ENCODE measurements at regions not wholly inside any gene's neighbourhood (a gene's known extent, or its start where the extent isn't known, plus 50 kb on each side); places are given as distances from the start of the nearest gene placed in this dataset.

- Histone ChIP-seq H3K36me3 (replicated peaks) (no peaks in the 10 kb centered on the region), H3K4me3 (ENCODE audit: low read depth, low read length) (no peak overlapping the region), H3K27ac (no peak overlapping the region), H3K27me3 (replicated peaks) (no peaks in the 10 kb centered on the region)
- in situ Hi-C loops (cut with HindIII; ENCODE audit: low pct_ligation_motif_present, low sequenced_read_pairs), result no loop called here
- no peak for TF ChIP-seq CTCF (IDR thresholded peaks at IDR 0.05; ENCODE audit: low read depth, low read length, missing control alignments)
- DNase-seq, result no peak
Observed at GRCh38 chr13:77480066-77480465, 55.4 kb upstream of the SCEL start.

GRCh38 chr13:77479326-77479725, 56.2 kb upstream of the SCEL start:
- H3K36me3 ChIP-seq (replicated peaks), result no peaks in the 10 kb centered on the region
- no peak for TF ChIP-seq CTCF (IDR thresholded peaks at IDR 0.05; ENCODE audit: low read depth, low read length, missing control alignments)
- no peak overlapping the region for H3K27ac ChIP-seq
- in situ Hi-C loops (cut with HindIII; ENCODE audit: low pct_ligation_motif_present, low sequenced_read_pairs), result no loop called here
- H3K4me3 ChIP-seq (ENCODE audit: low read depth, low read length), result no peak overlapping the region
- DNase-seq, result no peak
- H3K27me3 ChIP-seq (replicated peaks), result no peaks in the 10 kb centered on the region

GRCh38 chr13:77477299-77477848, 58.1 kb upstream of the SCEL start:
- Histone ChIP-seq H3K27me3 (replicated peaks) (no peaks in the 10 kb centered on the region), H3K36me3 (replicated peaks) (no peaks in the 10 kb centered on the region), H3K4me3 (ENCODE audit: low read depth, low read length) (no peak overlapping the region), H3K27ac (peak overlapping the region; percentile 74)
- TF ChIP-seq CTCF (IDR thresholded peaks at IDR 0.05; ENCODE audit: low read depth, low read length, missing control alignments), result no peak
- in situ Hi-C loops (cut with HindIII; ENCODE audit: low pct_ligation_motif_present, low sequenced_read_pairs), result no loop called here
- no peak for DNase-seq

- no peak for DNase-seq
- no peaks in the 10 kb centered on the region for H3K27me3 ChIP-seq (replicated peaks)
- in situ Hi-C loops (cut with HindIII; ENCODE audit: low pct_ligation_motif_present, low sequenced_read_pairs), result no loop called here
- H3K36me3 ChIP-seq (replicated peaks), result no peaks in the 10 kb centered on the region
- no peak overlapping the region for H3K27ac ChIP-seq
- H3K4me3 ChIP-seq (ENCODE audit: low read depth, low read length), result no peak overlapping the region
- TF ChIP-seq CTCF (IDR thresholded peaks at IDR 0.05; ENCODE audit: low read depth, low read length, missing control alignments), result no peak
Observed at GRCh38 chr13:77476456-77476855, 59.0 kb upstream of the SCEL start.

- no peak for DNase-seq
- no peak for TF ChIP-seq CTCF (IDR thresholded peaks at IDR 0.05; ENCODE audit: low read depth, low read length, missing control alignments)
- Histone ChIP-seq H3K27me3 (replicated peaks) (no peaks in the 10 kb centered on the region), H3K27ac (no peak overlapping the region), H3K36me3 (replicated peaks) (no peaks in the 10 kb centered on the region), H3K4me3 (ENCODE audit: low read depth, low read length) (no peak overlapping the region)
- in situ Hi-C loops (cut with HindIII; ENCODE audit: low pct_ligation_motif_present, low sequenced_read_pairs), result no loop called here
Observed at GRCh38 chr13:77475345-77476084, 60.0 kb upstream of the SCEL start.

GRCh38 chr13:77470986-77471385, 64.5 kb upstream of the SCEL start:
- TF ChIP-seq CTCF (IDR thresholded peaks at IDR 0.05; ENCODE audit: low read depth, low read length, missing control alignments), result no peak
- in situ Hi-C loops (cut with HindIII; ENCODE audit: low pct_ligation_motif_present, low sequenced_read_pairs), result no loop called here
- Histone ChIP-seq H3K27ac (no peak overlapping the region), H3K27me3 (replicated peaks) (no peaks in the 10 kb centered on the region), H3K4me3 (ENCODE audit: low read depth, low read length) (no peak overlapping the region), H3K36me3 (replicated peaks) (no peaks in the 10 kb centered on the region)
- no peak for DNase-seq

Measured in brain microvascular endothelial cell (primary cell).